GM19023 (cell line): ENCODE measurements at regions not wholly inside any gene's neighbourhood (a gene's known extent, or its start where the extent isn't known, plus 50 kb on each side); places are given as distances from the start of the nearest gene placed in this dataset.
"Not testable (repeated sequence)": the region's sequence is repeated elsewhere in the genome, so short reads cannot be mapped to it uniquely, and the experiment has no call there.

Source experiments
- ATAC-seq: cut with Tn5 transposase; IDR thresholded peaks from one replicate; pipeline ENCODE4 v1.9.1; 2021; ENCODE audit warnings: mild to moderate bottlenecking, moderate library complexity; ENCODE audit not compliant: unreplicated experiment

DNA sequence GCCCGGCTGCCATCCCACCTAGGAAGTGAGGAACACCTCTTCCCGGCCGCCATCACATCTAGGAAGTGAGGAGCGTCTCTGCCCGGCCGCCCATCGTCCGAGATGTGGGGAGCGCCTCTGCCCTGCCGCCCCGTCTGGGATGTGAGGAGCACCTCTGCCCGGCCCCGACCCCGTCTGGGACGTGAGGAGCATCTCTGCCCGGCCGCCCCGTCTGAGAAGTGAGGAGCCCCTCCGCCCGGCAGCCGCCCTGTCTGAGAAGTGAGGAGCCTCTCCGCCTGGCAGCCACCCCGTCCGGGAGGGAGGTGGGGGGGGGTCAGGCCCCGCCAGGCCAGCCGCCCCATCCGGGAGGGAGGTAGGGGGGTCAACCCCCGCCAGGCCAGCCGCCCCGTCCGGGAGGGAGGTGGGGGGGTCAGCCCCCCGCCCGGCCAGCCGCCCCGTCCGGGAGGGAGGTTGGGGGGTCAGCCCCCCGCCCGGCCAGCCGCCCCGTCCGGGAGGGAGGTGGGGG is 330.0 kb downstream of the CBLN1 start:
- ATAC-seq = not testable (repeated sequence)

DNA sequence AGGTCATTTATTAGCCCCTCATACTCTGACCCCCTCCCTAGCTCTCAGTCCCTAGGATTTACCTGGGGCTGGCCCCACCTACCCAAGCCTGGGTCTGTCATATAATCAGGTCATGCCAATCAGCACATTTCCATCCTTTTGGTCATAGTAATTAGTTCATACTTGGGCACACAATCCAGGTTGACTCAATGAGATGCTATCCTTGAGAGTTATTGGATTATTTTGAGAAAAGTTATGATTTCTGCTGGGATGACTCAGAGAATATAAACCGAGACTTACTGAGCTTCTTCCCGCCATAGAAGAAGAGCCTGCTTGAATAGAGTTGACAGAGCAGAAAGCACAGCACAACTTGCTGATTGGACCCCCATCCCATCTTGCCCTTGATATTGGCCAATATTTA is 331.5 kb downstream of the CBLN1 start:
- ATAC-seq = no peak

DNA sequence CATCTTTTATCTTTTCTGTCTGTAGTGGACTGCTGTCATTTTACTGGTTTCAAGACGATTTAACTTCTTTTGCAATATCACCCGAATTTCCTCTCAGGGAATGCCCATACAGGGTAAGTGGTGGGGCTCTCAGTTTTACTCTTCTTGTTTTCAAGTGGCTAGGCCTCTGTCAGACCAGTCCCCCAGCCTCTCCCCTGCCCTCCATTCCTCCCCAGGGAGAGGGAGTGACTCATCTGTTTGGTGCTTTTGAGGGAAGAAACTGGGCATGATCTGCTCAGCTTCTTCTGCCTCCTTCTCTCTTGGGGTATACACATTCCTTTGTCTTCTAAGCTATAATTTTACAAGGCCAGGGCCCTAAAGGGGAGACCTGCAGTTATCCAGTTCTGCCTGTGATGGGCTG is 332.0 kb downstream of the CBLN1 start:
- no peak for ATAC-seq

DNA sequence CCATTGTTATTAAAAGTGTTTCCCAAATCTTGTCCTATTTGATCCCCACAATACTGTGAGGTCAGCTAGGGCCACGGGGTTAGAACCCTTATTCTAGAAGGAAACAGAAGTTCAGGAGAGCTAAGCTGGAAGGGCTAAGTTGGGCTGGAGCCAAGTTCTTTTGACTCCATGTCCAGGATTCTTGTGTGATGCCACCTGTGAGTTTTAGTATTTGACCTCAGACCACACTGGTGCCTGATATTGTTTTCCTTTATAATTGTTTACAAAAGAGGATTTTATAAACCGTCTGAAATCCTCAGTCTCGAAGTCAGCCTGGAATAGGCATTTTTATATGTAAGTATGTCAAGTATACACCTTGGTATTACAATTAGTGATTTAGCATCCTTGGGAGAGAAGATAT is 332.7 kb downstream of the CBLN1 start:
- no peak for ATAC-seq

DNA sequence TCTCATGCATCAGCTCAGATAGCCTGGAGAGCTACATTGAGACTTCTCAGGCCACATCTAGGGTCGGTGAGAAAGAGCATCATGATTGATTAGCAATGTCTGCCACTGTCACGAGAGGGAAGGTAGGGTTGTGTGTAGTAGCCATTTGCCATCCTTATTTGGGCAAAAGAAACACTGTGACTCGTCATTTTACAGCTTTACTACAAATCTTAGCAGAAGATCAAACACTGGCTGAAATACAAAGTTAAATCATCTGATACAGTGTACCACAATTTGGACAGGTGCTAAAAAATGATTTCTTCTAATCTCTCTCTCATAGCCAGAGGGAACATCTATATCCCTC is 334.3 kb downstream of the CBLN1 start:
- no peak for ATAC-seq

DNA sequence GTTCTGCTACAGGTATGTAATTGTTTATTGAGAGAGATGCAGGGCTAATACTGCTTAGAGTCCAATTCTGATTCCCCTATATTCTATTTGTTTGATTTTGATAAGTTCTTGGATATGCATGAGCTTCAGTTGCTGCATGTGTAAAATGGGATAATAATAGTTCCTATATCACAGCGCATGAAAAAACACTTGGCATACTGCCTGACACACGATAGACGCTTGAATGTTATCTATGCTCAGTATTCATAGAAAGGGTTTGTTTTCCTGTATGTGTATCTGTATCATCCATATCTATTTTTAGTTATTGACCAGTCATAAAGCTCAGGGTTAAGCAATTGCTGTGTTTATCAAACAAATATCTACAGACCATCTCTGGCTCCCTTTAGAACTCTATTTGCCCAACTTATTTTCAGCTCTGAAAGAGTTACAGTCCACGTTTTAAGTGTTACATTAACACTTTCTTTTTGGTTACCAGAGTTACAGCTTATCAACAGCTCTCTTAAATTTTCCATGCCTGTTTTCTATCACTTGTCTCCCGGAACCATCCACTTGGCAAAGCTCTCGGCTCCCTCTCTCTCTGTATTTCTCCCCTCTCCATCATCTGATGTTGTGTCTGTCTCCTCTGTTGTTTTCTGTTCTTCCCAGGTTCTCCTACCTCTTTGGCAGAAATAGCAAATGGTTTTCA is 334.8 kb downstream of the CBLN1 start:
- ATAC-seq = no peak

DNA sequence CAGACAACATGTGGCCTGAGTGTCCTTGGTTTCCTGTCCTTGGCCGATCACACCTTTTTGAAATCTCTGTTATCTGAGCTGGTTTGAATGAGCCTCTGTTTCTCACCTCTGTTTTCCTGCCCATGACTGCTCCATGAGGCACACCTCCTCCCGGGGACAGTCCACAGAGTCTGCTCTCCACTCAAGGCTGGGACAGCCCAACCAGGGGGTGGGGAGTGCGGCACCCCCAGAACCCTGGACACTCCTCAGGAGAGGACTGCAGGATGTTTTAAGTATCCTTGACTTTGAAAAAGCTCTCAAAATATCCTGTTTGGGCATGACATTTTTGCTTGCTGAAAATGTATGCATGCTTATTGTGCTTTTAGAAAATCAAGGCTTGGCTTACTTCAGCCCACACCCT is 333.0 kb upstream of the N4BP1 start:
- no peak for ATAC-seq

DNA sequence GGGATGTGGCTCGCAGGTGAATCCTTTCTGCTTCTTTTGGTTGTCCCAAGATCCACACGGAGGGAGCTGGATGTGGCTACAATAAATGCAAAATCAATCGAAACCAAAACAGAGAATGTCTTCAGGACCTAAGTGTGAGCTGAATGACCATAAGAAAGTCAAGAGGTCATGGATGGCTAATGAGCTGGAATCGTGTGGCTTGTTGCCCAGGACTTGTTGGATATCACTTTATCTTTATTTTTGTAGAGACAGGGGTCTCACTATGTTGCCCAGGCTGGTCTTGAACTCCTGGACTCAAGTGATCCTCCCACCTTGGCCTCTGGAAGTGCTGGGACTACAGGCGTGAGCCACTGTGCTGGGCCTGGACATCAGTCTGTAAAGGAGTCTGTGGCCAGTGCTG is 326.8 kb upstream of the N4BP1 start:
- ATAC-seq = no peak

DNA sequence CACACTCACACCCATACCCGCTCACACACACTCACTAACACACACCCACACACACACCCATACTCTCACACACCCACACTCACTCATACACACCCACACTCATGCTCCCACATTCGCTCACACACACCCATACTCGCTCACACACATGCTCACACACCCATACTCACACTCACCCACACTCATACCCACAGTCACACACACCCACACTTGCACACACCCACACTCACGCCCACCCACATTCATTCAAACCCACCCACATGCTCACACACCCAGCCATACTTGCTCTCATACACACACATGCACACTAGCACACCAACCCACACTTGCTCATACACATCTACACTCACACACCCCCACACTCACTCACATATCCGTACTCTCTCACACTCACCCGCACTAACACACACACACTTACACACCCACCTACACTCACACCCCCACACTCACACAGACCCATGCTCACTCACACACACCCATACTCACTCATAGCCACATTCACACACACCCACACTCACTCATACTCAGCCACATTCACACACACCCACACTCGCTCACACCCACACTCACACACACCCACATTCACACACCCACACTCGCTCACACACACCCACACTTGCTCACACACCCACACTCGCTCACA is 322.4 kb upstream of the N4BP1 start:
- ATAC-seq = no peak

DNA sequence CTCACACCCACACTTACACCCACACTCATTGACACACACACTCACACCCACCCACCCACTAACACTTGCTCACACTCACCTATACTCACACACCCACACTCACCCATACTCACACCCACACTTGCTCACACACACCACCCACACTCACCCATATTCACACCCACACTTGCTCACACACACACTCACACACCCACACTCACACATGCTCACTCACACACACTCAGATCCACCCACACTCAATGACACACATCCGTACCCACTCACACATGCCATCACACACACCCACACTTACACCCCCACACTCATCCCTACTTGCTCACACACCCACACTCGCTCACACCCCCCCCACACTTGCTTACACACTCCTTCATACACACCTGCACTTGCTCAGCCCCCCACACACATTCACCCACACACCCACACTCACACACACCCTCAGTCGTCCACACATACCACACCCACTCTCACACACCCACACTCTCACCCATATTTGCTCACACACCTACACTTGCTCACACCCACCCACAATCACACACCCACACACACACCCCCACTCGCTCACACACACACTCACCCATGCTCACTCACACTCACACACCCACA is 321.1 kb upstream of the N4BP1 start:
- ATAC-seq = no peak

DNA sequence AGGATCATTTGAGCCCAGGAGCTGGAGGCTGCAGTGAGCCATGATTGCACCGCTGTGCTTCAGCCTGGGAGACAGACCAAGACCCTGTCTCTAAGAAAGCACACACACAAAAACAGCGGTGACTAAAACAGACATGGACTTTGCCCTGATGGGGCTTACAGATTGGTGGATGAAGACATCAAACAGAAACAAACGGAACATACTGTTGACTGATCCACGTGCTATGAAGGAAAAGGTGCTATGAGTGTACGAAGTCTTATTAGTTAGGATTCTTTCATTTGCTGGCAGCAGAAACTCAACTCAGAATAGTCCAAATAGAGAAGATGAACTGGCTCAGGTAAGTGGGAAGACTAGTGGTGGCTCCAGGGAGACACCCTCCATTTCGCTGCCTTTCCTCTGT is 309.8 kb upstream of the N4BP1 start:
- ATAC-seq = no peak

DNA sequence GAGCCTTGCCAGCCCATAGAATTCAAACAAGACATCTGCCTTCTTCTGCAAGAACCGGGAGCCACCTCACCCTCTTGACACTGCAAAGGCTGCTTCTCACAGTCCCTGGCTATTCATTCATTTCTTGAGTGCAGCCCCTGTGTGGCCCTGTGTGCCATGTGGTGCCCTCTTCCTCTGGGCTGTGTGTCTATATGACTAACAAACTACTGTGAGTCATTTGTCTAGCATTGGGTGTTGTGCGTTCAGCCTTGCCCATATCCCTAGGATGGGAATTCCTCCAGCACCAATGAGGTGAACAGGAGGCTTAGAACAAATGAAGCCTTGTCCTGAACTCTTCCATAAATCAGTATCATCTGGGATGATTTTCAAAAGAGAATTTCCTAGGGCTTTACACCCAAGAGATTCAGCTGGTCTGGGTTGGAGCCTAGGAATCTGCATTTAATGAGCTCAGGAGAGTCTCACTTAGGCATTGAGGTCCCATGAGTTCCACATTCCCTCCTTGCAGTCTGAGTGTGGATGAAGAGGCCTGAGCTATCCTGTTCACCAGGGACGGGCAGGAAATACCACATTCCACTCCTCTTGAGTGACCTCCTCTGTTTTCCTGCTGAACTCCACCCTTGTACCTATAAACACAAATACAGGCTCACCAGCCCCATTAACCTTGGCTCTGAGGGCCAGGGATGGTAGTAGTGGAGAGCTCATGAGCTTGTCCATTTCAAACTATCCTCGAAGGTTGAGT is 308.7 kb upstream of the N4BP1 start:
- no peak for ATAC-seq

DNA sequence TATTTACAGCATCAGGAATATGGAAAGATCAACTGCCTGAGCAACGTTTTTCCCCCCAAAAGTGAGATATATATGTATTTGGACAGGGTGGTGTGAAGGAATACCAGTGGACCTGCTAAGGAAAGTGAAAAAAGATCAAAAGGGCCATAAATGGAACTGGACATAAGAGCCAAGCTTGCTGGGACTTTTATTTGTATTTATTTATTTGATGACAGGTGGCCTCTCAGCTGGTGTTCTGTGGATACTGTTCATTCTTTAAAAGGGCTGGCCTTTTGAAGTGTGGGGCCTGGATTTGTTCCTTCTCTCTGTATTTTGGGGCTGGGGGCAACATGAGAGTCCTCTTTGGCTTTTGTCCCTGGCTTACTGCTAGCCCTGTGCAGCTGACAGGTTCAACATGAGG is 306.6 kb upstream of the N4BP1 start:
- ATAC-seq = no peak

DNA sequence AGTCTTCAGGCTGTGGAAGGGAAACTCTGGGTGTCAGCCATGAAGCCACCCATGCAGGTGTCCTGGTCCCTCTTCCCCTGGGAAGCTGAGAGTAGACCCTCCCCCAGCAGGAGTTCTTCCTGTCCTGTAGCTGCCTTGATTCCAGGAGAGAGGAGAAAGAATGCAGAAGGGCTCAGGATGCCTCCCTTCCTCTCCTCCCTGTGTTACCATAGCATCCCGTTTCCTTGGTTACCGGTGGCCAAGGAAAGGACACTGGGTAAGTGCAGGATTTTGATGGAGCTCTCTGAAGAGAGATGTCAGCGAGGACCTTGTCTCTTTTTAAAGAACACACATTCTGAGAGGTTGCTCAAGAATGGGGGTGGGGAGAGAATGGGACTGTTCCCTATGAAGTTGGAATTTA is 304.1 kb upstream of the N4BP1 start:
- ATAC-seq = no peak

DNA sequence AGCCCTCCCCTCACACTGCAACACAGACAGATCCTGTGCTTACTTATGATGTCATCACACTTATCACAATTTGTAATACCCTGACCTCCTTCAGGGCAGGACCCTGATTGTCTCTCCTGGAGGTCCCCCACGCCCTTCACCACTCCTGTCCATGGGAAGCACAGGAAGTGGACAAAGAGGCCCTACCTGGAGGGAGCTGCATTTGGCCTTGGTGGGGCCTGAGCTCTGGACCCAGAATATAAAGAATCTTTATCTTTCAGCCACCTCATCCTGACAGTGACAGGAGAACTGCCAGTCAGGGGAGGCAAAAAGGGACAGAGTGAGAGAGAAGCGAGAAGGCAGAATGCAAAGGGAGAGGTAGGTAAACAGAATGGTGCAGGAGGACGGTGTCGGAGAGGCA is 303.4 kb upstream of the N4BP1 start:
- ATAC-seq = no peak

DNA sequence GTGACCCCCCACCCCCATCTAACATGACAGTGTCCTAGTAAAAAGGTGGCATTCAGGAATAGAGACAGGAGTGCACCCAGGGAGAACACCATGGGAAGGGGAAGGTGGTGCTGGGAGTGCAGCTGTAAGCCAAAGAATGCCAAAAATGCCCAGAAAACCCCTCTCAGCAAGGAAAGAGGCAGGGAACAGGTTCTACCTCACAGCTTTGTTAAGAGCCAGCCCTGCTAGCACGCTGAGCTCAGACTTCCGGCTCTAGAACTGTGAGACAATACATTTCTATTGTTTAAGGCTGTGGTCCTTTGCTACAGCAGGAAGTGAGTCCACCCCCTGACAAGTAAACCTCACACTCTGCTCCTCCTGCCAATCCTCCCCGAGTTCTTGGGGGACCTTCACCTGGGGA is 302.4 kb upstream of the N4BP1 start:
- no peak for ATAC-seq

DNA sequence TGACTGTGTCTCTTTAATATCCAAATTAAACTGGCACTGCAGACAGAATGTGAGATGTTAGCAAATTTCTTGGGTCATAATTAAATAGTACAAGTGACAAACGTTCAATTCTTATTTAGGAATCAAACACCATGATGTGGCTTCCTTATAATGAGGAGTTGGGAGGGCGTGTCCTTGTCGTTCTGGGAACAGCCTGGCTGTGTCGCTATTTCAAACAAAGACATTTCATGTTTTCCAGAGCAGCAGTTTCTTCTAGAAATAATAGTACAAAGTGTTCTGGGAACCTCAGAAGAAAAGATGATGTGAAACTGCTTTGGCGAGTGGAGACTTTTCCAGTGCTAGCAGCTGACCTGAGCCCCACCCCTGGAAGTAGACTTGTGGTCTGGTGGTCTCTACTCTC is 301.7 kb upstream of the N4BP1 start:
- no peak for ATAC-seq

DNA sequence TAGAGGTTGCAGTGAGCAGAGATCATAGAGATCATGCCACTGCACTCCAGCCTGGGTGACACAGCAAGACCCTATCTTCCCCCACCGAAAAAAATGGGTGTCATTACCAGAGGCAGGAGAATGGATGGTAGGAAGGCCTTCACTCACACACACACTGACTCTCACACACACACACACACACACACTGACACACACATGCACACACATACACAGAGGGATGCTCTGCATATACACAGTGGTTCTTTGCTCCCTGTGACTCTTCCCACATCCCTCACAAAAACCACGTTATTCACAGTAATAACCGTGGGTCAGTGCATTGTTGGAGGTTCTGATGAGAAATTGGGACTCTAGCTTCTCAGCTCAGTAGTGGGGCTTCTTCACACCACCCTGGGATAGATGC is 300.2 kb upstream of the N4BP1 start:
- ATAC-seq = no peak

DNA sequence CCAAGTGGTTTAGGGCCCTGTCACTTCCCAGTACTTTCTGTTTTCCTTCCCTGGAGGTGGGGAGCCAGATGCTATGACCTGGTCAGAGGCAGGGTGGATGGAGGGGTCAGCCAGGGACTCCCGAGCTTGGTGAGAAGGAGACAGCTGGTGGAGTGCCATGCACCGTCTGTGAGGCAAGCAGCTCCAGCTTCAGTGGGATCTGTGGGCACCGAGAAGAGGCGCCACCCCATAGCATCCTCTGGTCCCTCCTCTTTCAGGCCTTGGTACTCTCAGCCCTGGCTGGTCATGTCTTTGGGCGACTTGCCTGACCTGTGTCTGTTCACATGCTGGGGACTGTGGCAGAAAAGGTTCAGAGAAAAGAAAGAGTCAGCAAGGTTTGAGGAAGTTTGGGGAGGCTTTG is 299.3 kb upstream of the N4BP1 start:
- ATAC-seq = no peak

DNA sequence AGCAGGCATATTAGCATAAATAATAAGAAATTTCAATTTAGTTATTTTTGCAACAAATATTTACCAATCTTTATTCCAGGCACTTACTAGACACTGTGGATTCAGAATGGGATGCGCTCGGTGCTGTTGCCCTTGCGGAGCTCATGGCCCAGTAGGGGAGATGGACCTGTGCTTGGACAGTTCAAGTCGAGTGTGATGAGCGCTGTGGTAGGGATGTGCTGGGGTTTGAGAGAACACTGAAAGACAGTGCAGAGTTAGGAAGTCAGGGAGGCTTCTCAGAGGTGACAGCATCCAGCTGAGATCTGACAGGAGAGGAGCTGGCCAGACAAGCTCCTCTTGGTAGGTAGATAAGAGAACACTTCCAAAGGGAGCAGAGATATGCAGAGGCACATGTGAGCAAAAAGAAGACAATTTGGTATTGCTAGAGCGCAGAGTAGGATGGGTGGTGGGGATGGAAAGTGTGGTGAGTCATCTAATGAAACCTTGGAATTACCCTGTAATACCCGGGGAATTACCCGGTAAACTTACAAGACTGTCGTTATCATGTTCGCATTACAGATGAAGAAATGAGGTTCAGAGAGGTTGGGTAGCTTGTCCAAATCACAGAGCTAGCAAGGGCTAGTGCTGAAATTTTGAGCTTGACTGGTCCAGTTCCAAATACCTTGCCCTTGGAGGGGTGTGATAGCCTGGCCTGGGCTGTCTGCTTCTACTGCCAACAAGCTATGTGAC is 298.1 kb upstream of the N4BP1 start:
- ATAC-seq = peak; percentile 50
